H1 (cell line): ENCODE measurements at regions not wholly inside any gene's neighbourhood (a gene's known extent, or its start where the extent isn't known, plus 50 kb on each side); places are given as distances from the start of the nearest gene placed in this dataset.

Source experiments
- CTCF ChIA-PET: fragments of 300-600 bp; sonication (Branson Sonifier 250); formaldehyde crosslinking; loops from one replicate; lab custom pipeline; 2021; ENCODE audit not compliant: partially characterized antibody; lab: Charles Lee
- POLR2A ChIA-PET: fragments of 300-600 bp; sonication (Branson Sonifier 250); formaldehyde crosslinking; loops from one replicate; lab custom pipeline; 2021; ENCODE audit warnings: inconsistent platforms; ENCODE audit not compliant: partially characterized antibody; lab: Charles Lee
- DNase-seq, 2 experiments: peaks; one replicate each; pipeline versions ENCODE4 v3.0.0 to v3.0.0-alpha.2; 2010 to 2022; ENCODE audit warnings: low spot score in 2 of 2, low read depth in 1 of 2, mixed read lengths in 1 of 2
- FAIRE-seq: peaks from 2 replicates; lab custom pipeline; 2011; peaks lifted over from hg19 to GRCh38; lab: Jason Lieb, UNC
- H2AFZ ChIP-seq: 2 replicates; pipeline ENCODE4 v1.8.1; 2012; ENCODE audit warnings: low read length, inconsistent platforms
- H2AK5ac ChIP-seq: 2 replicates; pipeline ENCODE4 v1.6.1; 2013; ENCODE audit warnings: low read depth, low read length
- H2BK120ac ChIP-seq: replicated peaks from 2 replicates; pipeline ENCODE3; 2013; ENCODE audit warnings: low read depth, low read length, inconsistent platforms
- H2BK12ac ChIP-seq: 2 replicates; pipeline ENCODE4 v1.6.1; 2013; ENCODE audit warnings: low read depth, low read length
- H2BK15ac ChIP-seq: 2 replicates; pipeline ENCODE4 v1.6.1; 2013; ENCODE audit warnings: low read length
- H2BK20ac ChIP-seq: 2 replicates; pipeline ENCODE4 v1.6.1; 2013; ENCODE audit warnings: low read length
- H2BK5ac ChIP-seq: 2 replicates; pipeline ENCODE4 v1.6.1; 2013; ENCODE audit warnings: low read depth, low read length
- H3K14ac ChIP-seq: 2 replicates; pipeline ENCODE4 v1.6.1; 2013; ENCODE audit warnings: inconsistent platforms; ENCODE audit not compliant: insufficient read length
- H3K18ac ChIP-seq: 2 replicates; pipeline ENCODE4 v1.6.1; 2013; ENCODE audit warnings: low read length; ENCODE audit errors: extremely low read depth
- H3K23ac ChIP-seq: 2 replicates; pipeline ENCODE4 v1.6.1; 2013; ENCODE audit warnings: inconsistent platforms; ENCODE audit not compliant: insufficient read length
- H3K23me2 ChIP-seq: 2 replicates; pipeline ENCODE4 v1.6.1; 2013; ENCODE audit warnings: low read depth, low read length
- H3K27ac ChIP-seq: 2 replicates; pipeline ENCODE4 v1.6.1; 2011; ENCODE audit warnings: low read depth, low read length, inconsistent platforms
- H3K27me3 ChIP-seq, 4 experiments: replicated peaks in 1 of 4; 1 replicate in 1 of 4; 2 replicates in 3 of 4; pipeline versions ENCODE4 v1.6.1 to v1.8.1; 2011 to 2013; ENCODE audit warnings: low read length in 3 of 4, mild to moderate bottlenecking in 3 of 4, inconsistent platforms in 2 of 4, mixed read lengths in 2 of 4, moderate library complexity in 1 of 4; ENCODE audit not compliant: control insufficient read depth in 3 of 4, insufficient read depth in 3 of 4; ENCODE audit errors: extremely low read depth in 1 of 4
- H3K36me3 ChIP-seq, 4 experiments: 2 replicates each; pipeline versions ENCODE4 v1.6.1 to v1.8.1; 2011 to 2013; ENCODE audit warnings: mild to moderate bottlenecking in 4 of 4, low read length in 3 of 4, moderate library complexity in 2 of 4, control low read depth in 1 of 4, inconsistent platforms in 1 of 4; ENCODE audit not compliant: insufficient read depth in 4 of 4, control insufficient read depth in 2 of 4
- H3K4ac ChIP-seq: replicated peaks from 2 replicates; pipeline ENCODE3; 2013; ENCODE audit warnings: low read length, low read depth, mixed read lengths, inconsistent platforms; ENCODE audit not compliant: insufficient read length
- H3K4me1 ChIP-seq, 4 experiments: replicated peaks in 1 of 4; 1 replicate in 1 of 4; 2 replicates in 3 of 4; pipeline versions ENCODE4 v1.6.1 to v1.8.1; 2011 to 2013; ENCODE audit warnings: low read length in 3 of 4, inconsistent platforms in 2 of 4, mixed read lengths in 1 of 4; ENCODE audit not compliant: insufficient read depth in 4 of 4, control insufficient read depth in 3 of 4
- H3K4me2 ChIP-seq, 2 experiments: 2 replicates each; pipeline versions ENCODE4 v1.6.1 to v1.8.1; 2011 to 2013; ENCODE audit warnings: low read depth in 2 of 2, low read length in 2 of 2, control low read depth in 1 of 2, inconsistent platforms in 1 of 2, mild to moderate bottlenecking in 1 of 2; ENCODE audit not compliant: insufficient read depth in 1 of 2
- H3K4me3 ChIP-seq, 4 experiments: fragments of 200-600, 300-600 bp in 1 of 4; sonication (generic), shearing (Covaris generic), sonication (Bioruptor Twin) in 1 of 4; 2 replicates each; pipeline versions ENCODE4 v1.5.1 to v1.8.1; 2011 to 2016; ENCODE audit warnings: low read length in 4 of 4, low read depth in 3 of 4, control low read depth in 2 of 4, inconsistent platforms in 2 of 4, mild to moderate bottlenecking in 2 of 4, mixed read lengths in 1 of 4, moderate library complexity in 1 of 4; ENCODE audit not compliant: insufficient read depth in 2 of 4; ENCODE audit errors: extremely low read depth in 1 of 4
- H3K56ac ChIP-seq: replicated peaks from 2 replicates; pipeline ENCODE3; 2013; ENCODE audit warnings: low read depth, mild to moderate bottlenecking, mixed read lengths, low read length, inconsistent platforms; ENCODE audit not compliant: insufficient read length
- H3K79me1 ChIP-seq: 2 replicates; pipeline ENCODE4 v1.6.1; 2013; ENCODE audit warnings: low read depth, low read length, control low read depth
- H3K79me2 ChIP-seq, 2 experiments: 2 replicates each; pipeline versions ENCODE4 v1.6.1 to v1.8.1; 2012 to 2013; ENCODE audit warnings: low read length in 2 of 2, mild to moderate bottlenecking in 2 of 2, inconsistent platforms in 1 of 2; ENCODE audit not compliant: insufficient read depth in 2 of 2, control insufficient read depth in 1 of 2
- H3K9ac ChIP-seq, 4 experiments: replicated peaks in 1 of 4; 1 replicate in 1 of 4; 2 replicates in 3 of 4; pipeline versions ENCODE4 v1.6.1 to v1.8.1; 2011 to 2013; ENCODE audit warnings: low read depth in 3 of 4, low read length in 3 of 4, control low read depth in 2 of 4, mild to moderate bottlenecking in 2 of 4, moderate library complexity in 2 of 4, inconsistent platforms in 1 of 4; ENCODE audit errors: extremely low read depth in 1 of 4
- H3K9me3 ChIP-seq, 2 experiments: 2 replicates each; pipeline versions ENCODE4 v1.6.1 to v1.8.1; 2012 to 2013; ENCODE audit warnings: mild to moderate bottlenecking in 2 of 2, moderate library complexity in 2 of 2, control low read depth in 1 of 2, inconsistent platforms in 1 of 2, low read depth in 1 of 2, low read length in 1 of 2, mixed read lengths in 1 of 2; ENCODE audit not compliant: insufficient read depth in 2 of 2
- H4K20me1 ChIP-seq, 2 experiments: replicated peaks in 1 of 2; 2 replicates each; pipeline versions ENCODE3 to v1.8.1; 2011 to 2013; ENCODE audit warnings: inconsistent platforms in 2 of 2, low read length in 2 of 2, mild to moderate bottlenecking in 1 of 2; ENCODE audit not compliant: insufficient read depth in 2 of 2, control insufficient read depth in 1 of 2
- H4K5ac ChIP-seq: 2 replicates; pipeline ENCODE4 v1.6.1; 2013; ENCODE audit warnings: low read length, low read depth, mixed read lengths, inconsistent platforms; ENCODE audit not compliant: insufficient read length
- H4K8ac ChIP-seq: 2 replicates; pipeline ENCODE4 v1.8.0; 2013; ENCODE audit warnings: mild to moderate bottlenecking, moderate library complexity, low read length, inconsistent platforms; ENCODE audit not compliant: insufficient read depth; ENCODE audit errors: extremely low read depth
- H4K91ac ChIP-seq: replicated peaks from 2 replicates; pipeline ENCODE3; 2013; ENCODE audit warnings: low read length, mixed read lengths, inconsistent platforms; ENCODE audit not compliant: insufficient read length
- HDAC2 ChIP-seq, 2 experiments: fragments of 300-600 bp in 1 of 2; sonication (generic) in 1 of 2; IDR thresholded peaks; 2 replicates each; pipeline ENCODE4 v1.6.1; 2011 to 2012; ENCODE audit warnings: low read depth in 2 of 2, low read length in 2 of 2, mild to moderate bottlenecking in 2 of 2, moderate library complexity in 2 of 2, borderline replicate concordance in 1 of 2, inconsistent platforms in 1 of 2
- KDM4A ChIP-seq: IDR thresholded peaks from one replicate; pipeline ENCODE4 v1.7.1; 2012; ENCODE audit warnings: low read depth, mild to moderate bottlenecking, moderate library complexity, low read length, inconsistent platforms; ENCODE audit not compliant: severe bottlenecking
- KDM5A ChIP-seq: fragments of 200-600 bp; IDR thresholded peaks from 2 replicates; pipeline ENCODE4 v1.7.1; 2012; ENCODE audit warnings: mild to moderate bottlenecking, low read length, inconsistent platforms, mixed read lengths
- SIRT6 ChIP-seq: IDR thresholded peaks from one replicate; pipeline ENCODE4 v1.7.1; 2012; ENCODE audit warnings: low read length, inconsistent platforms
- TBP ChIP-seq: IDR thresholded peaks from 2 replicates; pipeline ENCODE4 v1.6.1; 2011; ENCODE audit warnings: low read depth, low read length, improper control_type of control experiment
- WGBS, 2 experiments: shearing (Covaris generic) in 1 of 2; methylation state at CpG; one replicate each; pipeline versions ENCODE4 v1.1.6 to v1.1.7; 2013 to 2015; ENCODE audit warnings: low lambda C conversion rate in 2 of 2, mixed read lengths in 2 of 2, inconsistent platforms in 1 of 2, low coverage in 1 of 2, missing lambda C conversion rate in 1 of 2; ENCODE audit not compliant: insufficient replicate concordance in 2 of 2, insufficient coverage in 1 of 2, insufficient read length in 1 of 2; ENCODE audit errors: extremely low coverage in 1 of 2, missing lambda C conversion rate in 1 of 2; 5-methylcytosine and 5-hydroxymethylcytosine counted together
- TF ChIP-seq, protein P1 (sequence below), 3 experiments: IDR thresholded peaks; 1 replicate in 2 of 3; 2 replicates in 1 of 3; pipeline versions ENCODE4 v1.5.1 to v1.6.1; 2011; ENCODE audit warnings: low read length in 3 of 3, mild to moderate bottlenecking in 3 of 3, inconsistent platforms in 2 of 3, low read depth in 1 of 3, moderate library complexity in 1 of 3; ENCODE audit not compliant: insufficient read depth in 1 of 3; ENCODE audit errors: control extremely low read depth in 1 of 3
- TF ChIP-seq, protein P2 (sequence below): IDR thresholded peaks from 2 replicates; pipeline ENCODE4 v1.6.1; 2012; ENCODE audit warnings: inconsistent platforms

DNA sequence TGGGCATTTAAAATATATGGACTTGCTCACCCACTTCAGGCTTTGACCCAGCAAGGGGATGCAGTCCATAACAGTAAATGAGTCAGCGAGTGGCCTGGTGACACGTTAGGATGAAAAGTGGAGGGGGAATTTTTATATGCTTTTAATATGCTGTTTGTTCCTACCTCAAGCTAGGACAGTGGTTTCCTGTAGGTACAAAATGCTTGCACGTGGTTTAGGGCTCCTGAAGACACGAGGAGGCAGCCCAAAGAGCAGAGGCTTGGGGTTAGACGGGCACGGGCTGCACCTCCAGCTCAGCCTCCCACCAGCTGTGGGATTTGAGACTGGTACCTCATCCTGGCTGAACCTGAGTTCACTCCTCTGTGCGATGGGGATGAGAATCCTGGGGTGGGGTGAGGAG, 306.2 kb upstream of the CXCR4 start:
- H4K5ac ChIP-seq = no peak overlapping the region
- peak overlapping the region; percentile 38; the same call in 1 of the 2 replicates for H4K8ac ChIP-seq
- no peak overlapping the region for H3K23ac ChIP-seq
- no peak overlapping the region for H2BK120ac ChIP-seq
- no peak for DNase-seq
- peaks cover 1 to 16% (median 13%) of the 10 kb centered on the region in 4 experiments for H3K27me3 ChIP-seq
- no peaks in the 10 kb centered on the region for H3K79me2 ChIP-seq
- H3K27ac ChIP-seq = no peak overlapping the region
- no peak overlapping the region for H3K18ac ChIP-seq
- 0 out of 8 replicates have a peak overlapping the region, but pooled peaks of 1 of the 4 experiments have one; percentile 46 for H3K4me3 ChIP-seq
- H2BK5ac ChIP-seq = no peak overlapping the region
- no peak overlapping the region for H3K56ac ChIP-seq
- no peak for FAIRE-seq
- 0 out of 4 replicates have a peak overlapping the region, but pooled peaks of 1 of the 2 experiments have one; percentile 1 for H3K4me2 ChIP-seq
- no peak overlapping the region for H2AK5ac ChIP-seq
- H2AFZ ChIP-seq = no peak overlapping the region
- H3K4ac ChIP-seq = no peak overlapping the region
- H3K79me1 ChIP-seq = no peaks in the 10 kb centered on the region
- ChIA-PET POLR2A (interaction anchor here (0.6 kb wide), 1 partner anchor 313 kb away, joined by 4 read pairs; no protein-coding TSS in a partner anchor), CTCF (interaction anchor here (0.6 to 3.5 kb wide), 28 partner anchors 9 to 341 kb away, joined by 3 to 29 read pairs (median 4); partner anchors contain the start of gene THSD7B)
- no peaks in the 10 kb centered on the region for H4K20me1 ChIP-seq
- H3K14ac ChIP-seq = no peak overlapping the region
- no peaks in the 10 kb centered on the region for H3K36me3 ChIP-seq
- no peak overlapping the region for H3K9ac ChIP-seq
- TF ChIP-seq TBP (no peak), HDAC2 (IDR thresholded peaks at IDR 0.05; ENCODE audit: borderline replicate concordance in 1 of 2, low read depth in 2 of 2, low read length in 2 of 2) (no peak), KDM4A (no peak), KDM5A (no peak), SIRT6 (no peak)
- TF ChIP-seq, protein P1, sequence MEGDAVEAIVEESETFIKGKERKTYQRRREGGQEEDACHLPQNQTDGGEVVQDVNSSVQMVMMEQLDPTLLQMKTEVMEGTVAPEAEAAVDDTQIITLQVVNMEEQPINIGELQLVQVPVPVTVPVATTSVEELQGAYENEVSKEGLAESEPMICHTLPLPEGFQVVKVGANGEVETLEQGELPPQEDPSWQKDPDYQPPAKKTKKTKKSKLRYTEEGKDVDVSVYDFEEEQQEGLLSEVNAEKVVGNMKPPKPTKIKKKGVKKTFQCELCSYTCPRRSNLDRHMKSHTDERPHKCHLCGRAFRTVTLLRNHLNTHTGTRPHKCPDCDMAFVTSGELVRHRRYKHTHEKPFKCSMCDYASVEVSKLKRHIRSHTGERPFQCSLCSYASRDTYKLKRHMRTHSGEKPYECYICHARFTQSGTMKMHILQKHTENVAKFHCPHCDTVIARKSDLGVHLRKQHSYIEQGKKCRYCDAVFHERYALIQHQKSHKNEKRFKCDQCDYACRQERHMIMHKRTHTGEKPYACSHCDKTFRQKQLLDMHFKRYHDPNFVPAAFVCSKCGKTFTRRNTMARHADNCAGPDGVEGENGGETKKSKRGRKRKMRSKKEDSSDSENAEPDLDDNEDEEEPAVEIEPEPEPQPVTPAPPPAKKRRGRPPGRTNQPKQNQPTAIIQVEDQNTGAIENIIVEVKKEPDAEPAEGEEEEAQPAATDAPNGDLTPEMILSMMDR (IDR thresholded peaks at IDR 0.05; ENCODE audit: control extremely low read depth in 1 of 3, insufficient read depth in 1 of 3, low read depth in 1 of 3, low read length in 3 of 3) = no peak
- TF ChIP-seq, protein P2, sequence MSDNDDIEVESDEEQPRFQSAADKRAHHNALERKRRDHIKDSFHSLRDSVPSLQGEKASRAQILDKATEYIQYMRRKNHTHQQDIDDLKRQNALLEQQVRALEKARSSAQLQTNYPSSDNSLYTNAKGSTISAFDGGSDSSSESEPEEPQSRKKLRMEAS = no peak
- 83% methylated on average over 7 of the region's 7 CpGs; no CpG with 5 or more reads in 1 of the 2 experiments for WGBS, 2 experiments
- H4K91ac ChIP-seq = no peak overlapping the region
- H2BK20ac ChIP-seq = no peak overlapping the region
- H2BK15ac ChIP-seq = 0 out of 2 replicates have a peak overlapping the region, but pooled peaks have one; percentile 94
- H3K9me3 ChIP-seq = no peaks in the 10 kb centered on the region
- H3K4me1 ChIP-seq = no peaks in the 10 kb centered on the region
- no peak overlapping the region for H2BK12ac ChIP-seq
- no peaks in the 10 kb centered on the region for H3K23me2 ChIP-seq
